ENCODE measurements at regions not wholly inside any gene's neighbourhood (a gene's known extent, or its start where the extent isn't known, plus 50 kb on each side); places are given as distances from the start of the nearest gene placed in this dataset.

GRCh38 chr5:8238080-8238479 is 369.1 kb downstream of the MTRR start:
- TF ChIP-seq CTCF (conservative IDR thresholded peaks at IDR 0.05) (no peak), ZFX (IDR thresholded peaks at IDR 0.05) (no peak)

Data from C4-2B (cell line).